DMS 273 (cell line): ENCODE measurements at regions not wholly inside any gene's neighbourhood (a gene's known extent, or its start where the extent isn't known, plus 50 kb on each side); places are given as distances from the start of the nearest gene placed in this dataset.
"Not testable (repeated sequence)": the region's sequence is repeated elsewhere in the genome, so short reads cannot be mapped to it uniquely, and the experiment has no call there.

Source experiments
- DNase-seq: peaks from one replicate; lab custom pipeline; 2025; ENCODE audit not compliant: unreplicated experiment; lab: John Stamatoyannopoulos, UW

GRCh38 chr16:33583702-33584101, 124.3 kb downstream of the TP53TG3F start:
- not testable (repeated sequence) for DNase-seq

- not testable (repeated sequence) for DNase-seq
Observed at GRCh38 chr16:33588589-33588988, 129.2 kb downstream of the TP53TG3F start.

- not testable (repeated sequence) for DNase-seq
Observed at GRCh38 chr16:33593344-33593743, 133.9 kb downstream of the TP53TG3F start.

- not testable (repeated sequence) for DNase-seq
Observed at GRCh38 chr16:33595074-33595473, 135.7 kb downstream of the TP53TG3F start.

GRCh38 chr16:33601029-33601428, 141.6 kb downstream of the TP53TG3F start:
- DNase-seq: not testable (repeated sequence)

DNA sequence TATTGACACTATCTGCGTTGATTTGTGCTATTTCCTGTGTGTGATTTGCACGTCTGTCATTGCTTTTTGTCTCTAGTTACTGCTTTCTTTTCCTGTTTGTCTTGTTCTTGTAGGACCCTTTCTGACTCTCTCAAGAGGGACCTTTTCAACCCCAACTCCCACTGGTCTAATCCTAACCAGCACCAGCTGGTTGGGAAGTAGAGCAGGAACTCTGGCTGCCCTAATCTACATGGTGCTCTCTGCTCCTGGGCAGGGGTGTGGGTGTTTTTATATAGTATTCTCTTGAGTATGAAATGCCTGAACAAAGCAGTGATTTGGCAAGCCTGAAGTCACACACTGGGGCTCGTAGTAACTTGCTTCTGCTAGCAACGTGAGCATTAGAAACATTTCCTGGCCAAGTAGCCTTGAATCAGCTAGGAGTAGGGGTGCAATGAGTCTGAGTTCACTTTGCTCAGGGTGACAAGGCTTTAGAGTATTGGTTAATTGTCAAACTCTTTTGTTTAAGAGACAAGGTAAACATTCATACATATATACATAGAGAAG, 164.2 kb downstream of the TP53TG3F start:
- not testable (repeated sequence) for DNase-seq

GRCh38 chr16:33628895-33629294, 169.5 kb downstream of the TP53TG3F start:
- DNase-seq: not testable (repeated sequence)

GRCh38 chr16:33631713-33632112, 172.3 kb downstream of the TP53TG3F start:
- DNase-seq: not testable (repeated sequence)

- DNase-seq: not testable (repeated sequence)
Observed at GRCh38 chr16:33634057-33634456, 174.6 kb downstream of the TP53TG3F start.

DNA sequence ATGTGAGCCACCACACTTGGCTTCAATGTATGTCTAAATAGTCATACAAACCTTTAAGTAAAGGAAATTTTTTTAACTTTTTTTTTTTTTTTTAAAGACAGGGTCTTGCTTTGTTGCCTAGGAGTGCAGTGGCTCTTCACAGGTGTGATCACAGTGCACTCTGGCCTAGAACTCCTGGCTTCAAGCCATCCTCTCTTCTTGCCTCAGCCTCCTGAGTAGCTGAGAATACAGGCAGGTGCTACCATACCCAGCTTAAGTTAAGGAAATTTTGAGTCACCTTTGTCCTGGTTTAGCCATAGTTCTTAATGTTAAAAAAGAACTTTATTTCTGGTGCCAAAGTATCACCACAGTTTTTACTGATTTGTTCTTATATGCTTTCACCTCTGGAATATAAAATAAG, 177.3 kb downstream of the TP53TG3F start:
- not testable (repeated sequence) for DNase-seq

- not testable (repeated sequence) for DNase-seq
Observed at GRCh38 chr16:33643270-33643669, 183.9 kb downstream of the TP53TG3F start.

DNA sequence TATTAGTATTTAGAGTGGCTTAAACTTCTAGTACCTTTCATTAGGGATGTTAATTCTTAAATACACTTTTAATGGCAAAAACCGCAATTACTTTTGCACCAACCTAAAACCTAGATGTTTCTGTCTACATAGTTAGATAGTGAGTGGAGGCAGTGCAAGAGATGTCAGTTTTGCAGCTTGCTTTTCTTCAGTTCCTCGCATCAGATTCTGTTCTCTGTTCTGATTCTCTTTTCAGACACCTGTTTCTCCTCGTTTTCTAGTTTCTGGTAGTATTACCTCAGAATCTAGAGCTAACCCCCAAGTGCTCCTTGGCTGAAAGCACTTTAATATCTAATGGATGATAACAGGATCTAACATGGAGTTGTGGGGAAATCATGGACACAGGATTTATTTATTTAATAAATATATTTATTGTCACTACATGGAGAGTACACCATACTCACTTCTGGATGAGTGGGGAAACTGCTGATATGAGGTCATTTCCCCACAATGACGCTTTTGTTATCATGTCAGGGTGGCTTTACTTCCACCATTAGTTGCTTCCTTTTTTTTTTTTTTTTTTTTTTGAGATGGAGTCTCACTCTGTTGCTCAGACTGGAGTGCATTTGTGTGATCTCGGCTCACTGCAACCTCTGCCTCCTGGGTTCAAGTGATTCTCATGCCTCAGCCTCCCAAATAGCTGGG, 184.4 kb downstream of the TP53TG3F start:
- not testable (repeated sequence) for DNase-seq

DNA sequence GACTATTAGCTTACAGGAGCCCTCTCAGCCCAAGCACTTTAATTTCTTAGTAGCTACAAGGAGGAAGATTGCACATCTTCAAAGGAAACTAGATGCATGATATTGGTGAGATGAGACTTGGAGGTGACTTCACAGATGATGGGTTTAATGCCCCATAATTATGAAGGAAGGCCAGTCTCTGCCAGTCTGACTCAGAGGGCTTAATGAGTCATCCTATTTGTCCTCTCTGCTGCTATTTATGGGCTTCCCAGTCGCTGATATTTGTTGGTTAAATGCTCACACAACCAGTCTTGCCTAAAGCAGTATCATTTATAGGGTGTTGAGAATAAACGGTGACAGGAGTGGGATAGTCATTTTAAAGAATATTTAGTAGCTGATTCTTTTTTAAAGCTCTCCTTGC, 187.0 kb downstream of the TP53TG3F start:
- DNase-seq: not testable (repeated sequence)

DNA sequence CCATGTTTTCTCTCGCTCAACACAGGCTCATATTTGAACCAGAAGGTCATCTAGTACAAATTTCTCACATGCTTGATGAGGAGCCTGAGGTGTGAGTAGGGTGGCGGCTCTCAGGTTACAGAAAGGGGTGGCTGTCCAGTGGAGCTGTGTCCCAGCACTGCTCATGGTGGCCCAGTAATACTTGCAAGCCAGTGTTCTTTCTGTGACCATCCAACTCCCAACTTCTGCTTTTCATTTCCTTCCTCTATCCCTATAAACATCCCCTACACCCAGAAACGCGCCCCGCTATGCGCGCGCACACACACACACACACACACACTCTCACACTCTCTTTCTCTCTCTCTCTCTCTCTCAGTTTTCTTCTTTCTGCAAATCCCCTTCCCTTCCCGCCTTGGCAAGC, 196.3 kb downstream of the TP53TG3F start:
- not testable (repeated sequence) for DNase-seq

GRCh38 chr16:33656394-33656793, 197.0 kb downstream of the TP53TG3F start:
- DNase-seq: not testable (repeated sequence)

- not testable (repeated sequence) for DNase-seq
Observed at GRCh38 chr16:33657717-33658116, 198.3 kb downstream of the TP53TG3F start.

DNA sequence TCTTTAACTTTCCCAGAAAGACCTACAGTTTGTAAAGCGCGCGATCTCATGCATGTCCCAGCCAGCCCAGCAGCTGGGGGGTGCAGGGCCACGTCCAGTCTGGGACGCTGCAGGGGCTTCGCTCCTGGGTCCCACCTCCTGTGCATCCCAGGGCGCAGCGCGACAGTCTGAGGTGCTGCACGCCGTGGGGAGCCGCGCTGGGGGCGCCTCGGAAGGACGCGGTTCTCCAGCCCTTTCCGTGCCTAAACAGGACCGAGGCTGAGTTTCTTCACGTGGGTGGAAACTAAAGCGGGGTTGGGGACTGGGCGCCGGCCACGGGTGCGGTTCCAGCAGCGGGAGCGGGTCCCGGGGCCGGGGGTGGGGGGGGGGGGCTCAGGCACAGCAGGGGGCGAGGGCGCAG, 221.4 kb downstream of the TP53TG3F start:
- not testable (repeated sequence) for DNase-seq

- not testable (repeated sequence) for DNase-seq
Observed at GRCh38 chr16:33700320-33700719, 240.9 kb downstream of the TP53TG3F start.

GRCh38 chr16:33706845-33707590, 247.6 kb downstream of the TP53TG3F start:
- DNase-seq: not testable (repeated sequence)

GRCh38 chr16:33707591-33707934, 248.2 kb downstream of the TP53TG3F start:
- not testable (repeated sequence) for DNase-seq

- DNase-seq: not testable (repeated sequence)
Observed at GRCh38 chr16:33709856-33710695, 250.7 kb downstream of the TP53TG3F start.
